ENCODE measurements at regions not wholly inside any gene's neighbourhood (a gene's known extent, or its start where the extent isn't known, plus 50 kb on each side); places are given as distances from the start of the nearest gene placed in this dataset.

- Histone ChIP-seq H3K4me1 (no peaks in the 10 kb centered on the region), H3K27ac (no peak overlapping the region), H3K4me3 (no peak overlapping the region), H3K27me3 (ENCODE audit: insufficient read depth in 3 of 3, low read length in 2 of 3) (peaks cover 0 to 2% (median 0%) of the 10 kb centered on the region in 3 donors), H3K36me3 (ENCODE audit: insufficient read depth in 1 of 2, low read depth in 1 of 2) (no peaks in the 10 kb centered on the region), H3K9me3 (no peaks in the 10 kb centered on the region)
- ATAC-seq (no peak), DNase-seq (no peak)
- TF ChIP-seq CTCF (IDR thresholded peaks at IDR 0.05), result no peak
- WGBS, 3 donors, result 34 to 81% (median 42%) methylated on average over 2 of the region's 2 CpGs
- intact Hi-C loops (cut with DNase I), result no loop called here
Measured at GRCh38 chr2:150598383-150598782, 110.9 kb upstream of the RND3 start.

GRCh38 chr2:150595803-150596470, 108.5 kb upstream of the RND3 start:
- Histone ChIP-seq H3K36me3 (ENCODE audit: insufficient read depth in 1 of 2, low read depth in 1 of 2) (no peaks in the 10 kb centered on the region), H3K27ac (no peak overlapping the region), H3K9me3 (no peaks in the 10 kb centered on the region), H3K4me3 (no peak overlapping the region), H3K27me3 (ENCODE audit: insufficient read depth in 3 of 3, low read length in 2 of 3) (peaks cover 0 to 2% (median 0%) of the 10 kb centered on the region in 3 donors), H3K4me1 (no peaks in the 10 kb centered on the region)
- intact Hi-C loops (cut with DNase I), result no loop called here
- WGBS, 3 donors, result 57 to 66% (median 61%) methylated on average over 4 of the region's 4 CpGs
- no peak for DNase-seq
- no peak for ATAC-seq
- no peak for TF ChIP-seq CTCF (IDR thresholded peaks at IDR 0.05)

GRCh38 chr2:150594299-150594698, 106.8 kb upstream of the RND3 start:
- peaks cover 0 to 2% (median 0%) of the 10 kb centered on the region in 3 donors for H3K27me3 ChIP-seq (ENCODE audit: insufficient read depth in 3 of 3, low read length in 2 of 3)
- no peaks in the 10 kb centered on the region for H3K9me3 ChIP-seq
- intact Hi-C loops (cut with DNase I), result no loop called here
- no peaks in the 10 kb centered on the region for H3K36me3 ChIP-seq (ENCODE audit: insufficient read depth in 1 of 2, low read depth in 1 of 2)
- ATAC-seq, result no peak
- H3K4me3 ChIP-seq, result no peak overlapping the region
- no peak for TF ChIP-seq CTCF (IDR thresholded peaks at IDR 0.05)
- H3K27ac ChIP-seq, result no peak overlapping the region
- no peak for DNase-seq
- H3K4me1 ChIP-seq, result no peaks in the 10 kb centered on the region
- WGBS, 3 donors, result 96 to 97% (median 97%) methylated on average over 5 of the region's 5 CpGs

GRCh38 chr2:150591496-150592285, 104.2 kb upstream of the RND3 start:
- Histone ChIP-seq H3K9me3 (no peaks in the 10 kb centered on the region), H3K36me3 (ENCODE audit: insufficient read depth in 1 of 2, low read depth in 1 of 2) (no peaks in the 10 kb centered on the region), H3K27me3 (ENCODE audit: insufficient read depth in 3 of 3, low read length in 2 of 3) (peaks cover 0 to 2% (median 0%) of the 10 kb centered on the region in 3 donors), H3K4me3 (no peak overlapping the region), H3K4me1 (no peaks in the 10 kb centered on the region), H3K27ac (no peak overlapping the region)
- no peak for DNase-seq
- TF ChIP-seq CTCF (IDR thresholded peaks at IDR 0.05), result no peak
- ATAC-seq, result no peak
- WGBS, 3 donors, result 92 to 94% (median 93%) methylated on average over 6 of the region's 6 CpGs
- intact Hi-C loops (cut with DNase I), result no loop called here
